OCI-LY1 (cell line): ENCODE measurements at regions not wholly inside any gene's neighbourhood (a gene's known extent, or its start where the extent isn't known, plus 50 kb on each side); places are given as distances from the start of the nearest gene placed in this dataset.

ENCODE experiments used
- H2AFZ ChIP-seq: fragments of 200-600 bp; sonication (generic), shearing (Covaris generic); 2 replicates; pipeline ENCODE4 v1.6.0; 2014; ENCODE audit warnings: antibody characterized with exemption, mild to moderate bottlenecking, low read length
- H3F3A ChIP-seq: fragments of 200-600 bp; sonication (generic), shearing (Covaris generic); 2 replicates; pipeline ENCODE4 v1.6.0; 2014; ENCODE audit warnings: mild to moderate bottlenecking, antibody characterized with exemption, low read length, moderate library complexity; ENCODE audit not compliant: insufficient read depth
- H3K27ac ChIP-seq: fragments of 200-600 bp; sonication (generic); 2 replicates; pipeline ENCODE4 v1.5.1; 2014; ENCODE audit warnings: low read length, mixed run types, mild to moderate bottlenecking, low read depth; ENCODE audit not compliant: poor library complexity, severe bottlenecking
- H3K27me3 ChIP-seq: fragments of 200-600 bp; sonication (generic); 2 replicates; pipeline ENCODE4 v1.6.0; 2014; ENCODE audit warnings: antibody characterized with exemption, mild to moderate bottlenecking, low read length, moderate library complexity; ENCODE audit not compliant: insufficient read depth
- H3K36me3 ChIP-seq: fragments of 200-600 bp; sonication (generic); 2 replicates; pipeline ENCODE4 v1.6.1; 2014; ENCODE audit warnings: mild to moderate bottlenecking, antibody characterized with exemption, low read length, moderate library complexity, mixed read lengths; ENCODE audit not compliant: insufficient read depth
- H3K4me1 ChIP-seq: fragments of 200-600 bp; sonication (generic); 2 replicates; pipeline ENCODE4 v1.5.1; 2014; ENCODE audit warnings: mild to moderate bottlenecking, low read length, moderate library complexity; ENCODE audit not compliant: insufficient read depth, severe bottlenecking
- H3K4me2 ChIP-seq: fragments of 200-600 bp; sonication (generic), shearing (Covaris generic); 2 replicates; pipeline ENCODE4 v1.6.1; 2014; ENCODE audit warnings: low read length
- H3K4me3 ChIP-seq: fragments of 200-600 bp; sonication (generic); 2 replicates; pipeline ENCODE4 v1.5.1; 2014; ENCODE audit warnings: low read length, low read depth, mild to moderate bottlenecking, mixed read lengths; ENCODE audit not compliant: poor library complexity, severe bottlenecking
- H3K79me2 ChIP-seq: fragments of 200-600 bp; shearing (Covaris generic); 2 replicates; pipeline ENCODE4 v1.6.1; 2016; ENCODE audit warnings: mixed run types, low read length, mixed read lengths; ENCODE audit not compliant: insufficient read depth
- H3K9ac ChIP-seq: fragments of 200-600 bp; sonication (generic), shearing (Covaris generic); 2 replicates; pipeline ENCODE4 v1.6.1; 2014; ENCODE audit warnings: mild to moderate bottlenecking, low read length, mixed read lengths
- H3K9me2 ChIP-seq: fragments of 200-600 bp; sonication (generic), shearing (Covaris generic); 2 replicates; pipeline ENCODE4 v1.6.1; 2014; ENCODE audit warnings: low read depth, mild to moderate bottlenecking, low read length, mixed read lengths
- H3K9me3 ChIP-seq: fragments of 200-600 bp; shearing (Covaris generic); 2 replicates; pipeline ENCODE4 v1.6.1; 2014; ENCODE audit warnings: low read length, mixed read lengths
- H4K20me1 ChIP-seq: fragments of 200-600 bp; sonication (generic), shearing (Covaris generic); 2 replicates; pipeline ENCODE4 v1.6.0; 2016; ENCODE audit warnings: mild to moderate bottlenecking, low read length; ENCODE audit not compliant: insufficient read depth
- CTCF ChIP-seq: fragments of 200-600 bp; sonication (generic), shearing (Covaris generic); IDR thresholded peaks from 2 replicates; pipeline ENCODE4 v1.5.1; 2017; ENCODE audit warnings: mild to moderate bottlenecking, antibody characterized with exemption, low read length, moderate library complexity, mixed read lengths
- EZH2 ChIP-seq: fragments of 200-600 bp; sonication (generic), shearing (Covaris generic); IDR thresholded peaks from 2 replicates; pipeline ENCODE4 v1.8.0; 2017; ENCODE audit warnings: borderline replicate concordance, mixed run types, mild to moderate bottlenecking, antibody characterized with exemption, low read length, moderate library complexity, mixed read lengths

- TF ChIP-seq CTCF (no peak), EZH2 (no peak)
- Histone ChIP-seq H3K4me1 (no peaks in the 10 kb centered on the region), H3K79me2 (no peaks in the 10 kb centered on the region), H3K9me3 (no peaks in the 10 kb centered on the region), H3K36me3 (no peaks in the 10 kb centered on the region), H3K4me2 (no peak overlapping the region), H3K27me3 (no peaks in the 10 kb centered on the region), H3K9ac (no peak overlapping the region), H3K4me3 (no peak overlapping the region), H3F3A (no peaks in the 10 kb centered on the region), H3K27ac (no peak overlapping the region), H4K20me1 (no peaks in the 10 kb centered on the region), H2AFZ (no peak overlapping the region), H3K9me2 (no peaks in the 10 kb centered on the region)
Measured at GRCh38 chr6:15989397-15989796, 139.5 kb upstream of the MYLIP start.

- Histone ChIP-seq H2AFZ (no peak overlapping the region), H3F3A (no peaks in the 10 kb centered on the region), H3K36me3 (no peaks in the 10 kb centered on the region), H3K9me3 (no peaks in the 10 kb centered on the region), H3K9ac (no peak overlapping the region), H3K27me3 (no peaks in the 10 kb centered on the region), H3K27ac (no peak overlapping the region), H3K4me2 (no peak overlapping the region), H3K4me3 (no peak overlapping the region), H3K9me2 (no peaks in the 10 kb centered on the region), H3K4me1 (no peaks in the 10 kb centered on the region), H4K20me1 (no peaks in the 10 kb centered on the region), H3K79me2 (no peaks in the 10 kb centered on the region)
- no peak for TF ChIP-seq EZH2
- TF ChIP-seq CTCF: no peak
Measured at GRCh38 chr6:15987569-15987968, 141.3 kb upstream of the MYLIP start.

GRCh38 chr6:15986027-15986629 lies 142.8 kb upstream of the MYLIP start:
- H2AFZ ChIP-seq: no peak overlapping the region
- no peaks in the 10 kb centered on the region; the same call in 1 of the 2 replicates for H3K27me3 ChIP-seq
- H3K27ac ChIP-seq: no peak overlapping the region
- no peaks in the 10 kb centered on the region for H3K36me3 ChIP-seq
- H3K4me1 ChIP-seq: no peaks in the 10 kb centered on the region
- no peak overlapping the region for H3K9ac ChIP-seq
- H3K4me2 ChIP-seq: no peak overlapping the region
- no peaks in the 10 kb centered on the region for H3K9me2 ChIP-seq
- H3K79me2 ChIP-seq: no peaks in the 10 kb centered on the region
- H3K4me3 ChIP-seq: no peak overlapping the region
- TF ChIP-seq EZH2 (no peak), CTCF (no peak)
- no peaks in the 10 kb centered on the region for H3F3A ChIP-seq
- H4K20me1 ChIP-seq: no peaks in the 10 kb centered on the region
- H3K9me3 ChIP-seq: no peaks in the 10 kb centered on the region
